H1 (cell line): ENCODE measurements at regions not wholly inside any gene's neighbourhood (a gene's known extent, or its start where the extent isn't known, plus 50 kb on each side); places are given as distances from the start of the nearest gene placed in this dataset.

Experiments used
- CTCF ChIP-seq, 3 experiments: IDR thresholded peaks; 1 replicate in 2 of 3; 2 replicates in 1 of 3; pipeline versions ENCODE4 v1.5.1 to v1.6.1; 2011; ENCODE audit warnings: low read length in 3 of 3, mild to moderate bottlenecking in 3 of 3, inconsistent platforms in 2 of 3, low read depth in 1 of 3, moderate library complexity in 1 of 3; ENCODE audit not compliant: insufficient read depth in 1 of 3; ENCODE audit errors: control extremely low read depth in 1 of 3
- E2F6 ChIP-seq: IDR thresholded peaks from 2 replicates; pipeline ENCODE4 v1.6.1; 2012; ENCODE audit warnings: inconsistent platforms
- POLR2A ChIP-seq, 2 experiments: IDR thresholded peaks; 1 replicate in 1 of 2; 2 replicates in 1 of 2; pipeline ENCODE4 v1.6.1; 2011; ENCODE audit warnings: low read depth in 2 of 2, low read length in 2 of 2, mild to moderate bottlenecking in 2 of 2; ENCODE audit errors: control extremely low read depth in 1 of 2
- POLR2AphosphoS5 ChIP-seq: IDR thresholded peaks from 2 replicates; pipeline ENCODE4 v1.6.1; 2011; ENCODE audit warnings: low read depth, low read length
- RAD21 ChIP-seq, 2 experiments: IDR thresholded peaks in 1 of 2; conservative IDR thresholded peaks in 1 of 2; 2 replicates each; pipeline ENCODE4 v1.6.1; 2011; ENCODE audit warnings: low read depth in 2 of 2, low read length in 2 of 2, improper control_type of control experiment in 1 of 2, inconsistent platforms in 1 of 2, mild to moderate bottlenecking in 1 of 2, moderate library complexity in 1 of 2

- TF ChIP-seq POLR2A (IDR thresholded peaks at IDR 0.05; ENCODE audit: control extremely low read depth in 1 of 2, low read depth in 2 of 2, low read length in 2 of 2) (no peak), POLR2AphosphoS5 (no peak), CTCF (IDR thresholded peaks at IDR 0.05; ENCODE audit: control extremely low read depth in 1 of 3, insufficient read depth in 1 of 3, low read depth in 1 of 3, low read length in 3 of 3) (no peak), E2F6 (no peak), RAD21 (IDR thresholded peaks at IDR 0.05 in 1 of 2, conservative IDR thresholded peaks at IDR 0.05 in 1 of 2; ENCODE audit: low read depth in 2 of 2, low read length in 2 of 2) (no peak)
Observed at GRCh38 chr4:36476135-36476534, 194.7 kb downstream of the DTHD1 start.
